T-helper 2 cell treated with Interferon-gamma antibody and Interleukin-4, amounts not matched to agents 5 μg/mL and 100 μg/mL, for 36 hours (primary cell): ENCODE measurements at regions not wholly inside any gene's neighbourhood (a gene's known extent, or its start where the extent isn't known, plus 50 kb on each side); places are given as distances from the start of the nearest gene placed in this dataset.

ENCODE experiments used
- DNase-seq: peaks from one replicate; pipeline ENCODE4 v3.0.0; 2021; ENCODE audit warnings: low spot score
- H3K27ac Mint-ChIP-seq: one replicate; pipeline ENCODE4 v1.8.0; 2021; ENCODE audit warnings: mild to moderate bottlenecking, mixed read lengths
- H3K27me3 Mint-ChIP-seq: one replicate; pipeline ENCODE4 v1.8.0; 2021; ENCODE audit warnings: low read depth, mixed read lengths
- H3K36me3 Mint-ChIP-seq: one replicate; pipeline ENCODE4 v1.8.0; 2021; ENCODE audit warnings: low read depth, mixed read lengths
- H3K4me1 Mint-ChIP-seq: one replicate; pipeline ENCODE4 v1.8.0; 2021; ENCODE audit warnings: low read depth, mixed read lengths
- H3K4me3 Mint-ChIP-seq: one replicate; pipeline ENCODE4 v1.8.0; 2022; ENCODE audit warnings: mild to moderate bottlenecking, moderate library complexity, mixed read lengths
- H3K9me3 Mint-ChIP-seq: one replicate; pipeline ENCODE4 v1.8.0; 2021; ENCODE audit warnings: mixed read lengths

DNA sequence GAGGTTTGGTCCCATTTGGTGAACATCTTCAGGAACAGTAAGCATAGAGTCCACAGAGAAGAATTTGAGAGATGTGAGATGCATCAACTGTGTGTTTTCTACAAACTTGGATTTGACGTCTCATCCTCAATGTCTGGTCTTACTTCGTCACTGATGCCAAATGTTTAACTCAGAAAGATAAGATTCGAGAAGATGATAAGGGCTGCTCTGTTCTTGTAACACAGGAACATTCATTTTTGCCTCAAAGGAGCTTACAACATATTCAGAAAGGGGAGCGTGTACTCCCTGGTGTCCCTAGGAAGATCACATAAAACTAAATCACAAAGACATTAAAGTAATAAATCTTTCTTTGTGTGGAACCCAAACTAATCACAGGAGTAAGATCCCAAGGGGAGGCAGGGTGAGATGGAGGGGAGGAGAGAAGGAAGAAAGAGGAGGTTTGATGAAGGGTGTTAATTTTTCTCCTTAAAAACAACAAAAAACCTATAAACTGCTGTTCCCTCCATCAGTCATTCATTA, 247.7 kb upstream of the IRS2 start:
- no peak for DNase-seq
- Mint-ChIP-seq H3K9me3 (no peaks in the 10 kb centered on the region), H3K4me3 (no peak overlapping the region), H3K36me3 (no peaks in the 10 kb centered on the region), H3K27me3 (no peaks in the 10 kb centered on the region), H3K27ac (no peak overlapping the region), H3K4me1 (no peaks in the 10 kb centered on the region)

- H3K4me3 Mint-ChIP-seq: no peak overlapping the region
- H3K27ac Mint-ChIP-seq: no peak overlapping the region
- no peak for DNase-seq
- H3K36me3 Mint-ChIP-seq: no peaks in the 10 kb centered on the region
- no peaks in the 10 kb centered on the region for H3K9me3 Mint-ChIP-seq
- no peaks in the 10 kb centered on the region for H3K4me1 Mint-ChIP-seq
- no peaks in the 10 kb centered on the region for H3K27me3 Mint-ChIP-seq
These were observed 246.6 kb upstream of the IRS2 start for GRCh38 chr13:110032969-110033368.

- H3K27ac Mint-ChIP-seq: no peak overlapping the region
- no peak for DNase-seq
- no peaks in the 10 kb centered on the region for H3K27me3 Mint-ChIP-seq
- H3K36me3 Mint-ChIP-seq: no peaks in the 10 kb centered on the region
- no peaks in the 10 kb centered on the region for H3K9me3 Mint-ChIP-seq
- no peak overlapping the region for H3K4me3 Mint-ChIP-seq
- H3K4me1 Mint-ChIP-seq: no peaks in the 10 kb centered on the region
These were observed 244.1 kb upstream of the IRS2 start for GRCh38 chr13:110030394-110030928.

DNA sequence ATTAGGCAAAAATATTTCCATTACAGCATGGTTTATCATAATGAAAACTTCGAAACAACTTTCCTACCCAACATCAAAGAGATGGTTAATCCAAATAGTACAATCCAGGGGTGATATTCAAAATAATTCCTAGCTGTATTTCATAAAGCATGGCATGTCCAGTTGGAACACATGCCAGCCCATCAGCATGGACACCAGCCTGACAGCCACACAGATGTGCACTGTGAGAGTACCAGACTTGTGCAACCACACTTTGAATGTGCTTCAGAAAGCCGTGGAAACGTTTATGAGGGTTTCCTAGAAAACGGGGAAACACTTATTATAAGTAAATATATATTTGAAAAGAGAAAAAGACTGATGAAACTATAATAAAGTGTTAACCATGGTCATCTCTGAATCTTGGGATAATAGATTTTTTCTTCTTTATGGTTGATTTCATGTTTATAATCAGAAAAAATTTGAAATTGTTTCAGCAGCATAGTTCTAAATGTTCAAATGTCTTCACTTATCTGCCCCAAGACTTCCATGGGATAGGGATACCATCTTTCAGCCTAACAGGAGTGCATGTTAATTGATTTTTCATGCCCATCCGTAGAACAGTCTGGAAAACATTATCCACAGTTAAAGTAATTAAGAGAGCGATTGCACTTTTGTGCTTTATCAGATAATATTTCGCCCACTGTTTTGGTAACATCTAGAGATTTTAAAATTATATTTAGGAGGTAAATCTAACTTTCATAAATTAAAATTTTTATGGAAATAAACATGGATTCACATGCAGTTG, 242.6 kb upstream of the IRS2 start:
- H3K4me1 Mint-ChIP-seq: no peaks in the 10 kb centered on the region
- H3K27ac Mint-ChIP-seq: no peak overlapping the region
- H3K36me3 Mint-ChIP-seq: no peaks in the 10 kb centered on the region
- no peak for DNase-seq
- H3K4me3 Mint-ChIP-seq: no peak overlapping the region
- no peaks in the 10 kb centered on the region for H3K27me3 Mint-ChIP-seq
- H3K9me3 Mint-ChIP-seq: no peaks in the 10 kb centered on the region

GRCh38 chr13:110028311-110028710, 241.9 kb upstream of the IRS2 start:
- Mint-ChIP-seq H3K27me3 (no peaks in the 10 kb centered on the region), H3K9me3 (no peaks in the 10 kb centered on the region), H3K36me3 (no peaks in the 10 kb centered on the region), H3K4me1 (no peaks in the 10 kb centered on the region), H3K27ac (no peak overlapping the region), H3K4me3 (no peak overlapping the region)
- no peak for DNase-seq

- H3K27ac Mint-ChIP-seq: no peak overlapping the region
- no peaks in the 10 kb centered on the region for H3K9me3 Mint-ChIP-seq
- no peak for DNase-seq
- no peaks in the 10 kb centered on the region for H3K4me1 Mint-ChIP-seq
- H3K4me3 Mint-ChIP-seq: no peak overlapping the region
- H3K36me3 Mint-ChIP-seq: no peaks in the 10 kb centered on the region
- H3K27me3 Mint-ChIP-seq: no peaks in the 10 kb centered on the region
These were observed 241.3 kb upstream of the IRS2 start for GRCh38 chr13:110027470-110028240.

DNA sequence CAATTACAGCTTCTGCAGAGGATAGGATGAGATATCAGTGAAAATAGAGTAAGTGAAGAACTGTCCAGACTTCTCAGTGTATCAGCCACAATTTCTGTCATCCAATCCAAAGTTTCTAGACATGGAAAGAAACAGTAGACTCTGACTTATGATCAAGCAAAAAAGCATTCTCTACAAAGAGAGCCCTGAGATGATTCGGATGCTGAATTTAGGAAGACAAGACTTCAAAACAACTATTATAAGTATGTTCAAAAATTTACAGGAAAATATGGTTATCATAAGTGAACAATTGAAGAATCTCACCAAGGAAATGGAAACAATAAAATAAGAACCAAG, 238.2 kb upstream of the IRS2 start:
- H3K27me3 Mint-ChIP-seq: no peaks in the 10 kb centered on the region
- no peak overlapping the region for H3K4me3 Mint-ChIP-seq
- H3K4me1 Mint-ChIP-seq: no peaks in the 10 kb centered on the region
- H3K27ac Mint-ChIP-seq: no peak overlapping the region
- no peak for DNase-seq
- no peaks in the 10 kb centered on the region for H3K36me3 Mint-ChIP-seq
- H3K9me3 Mint-ChIP-seq: no peaks in the 10 kb centered on the region

DNA sequence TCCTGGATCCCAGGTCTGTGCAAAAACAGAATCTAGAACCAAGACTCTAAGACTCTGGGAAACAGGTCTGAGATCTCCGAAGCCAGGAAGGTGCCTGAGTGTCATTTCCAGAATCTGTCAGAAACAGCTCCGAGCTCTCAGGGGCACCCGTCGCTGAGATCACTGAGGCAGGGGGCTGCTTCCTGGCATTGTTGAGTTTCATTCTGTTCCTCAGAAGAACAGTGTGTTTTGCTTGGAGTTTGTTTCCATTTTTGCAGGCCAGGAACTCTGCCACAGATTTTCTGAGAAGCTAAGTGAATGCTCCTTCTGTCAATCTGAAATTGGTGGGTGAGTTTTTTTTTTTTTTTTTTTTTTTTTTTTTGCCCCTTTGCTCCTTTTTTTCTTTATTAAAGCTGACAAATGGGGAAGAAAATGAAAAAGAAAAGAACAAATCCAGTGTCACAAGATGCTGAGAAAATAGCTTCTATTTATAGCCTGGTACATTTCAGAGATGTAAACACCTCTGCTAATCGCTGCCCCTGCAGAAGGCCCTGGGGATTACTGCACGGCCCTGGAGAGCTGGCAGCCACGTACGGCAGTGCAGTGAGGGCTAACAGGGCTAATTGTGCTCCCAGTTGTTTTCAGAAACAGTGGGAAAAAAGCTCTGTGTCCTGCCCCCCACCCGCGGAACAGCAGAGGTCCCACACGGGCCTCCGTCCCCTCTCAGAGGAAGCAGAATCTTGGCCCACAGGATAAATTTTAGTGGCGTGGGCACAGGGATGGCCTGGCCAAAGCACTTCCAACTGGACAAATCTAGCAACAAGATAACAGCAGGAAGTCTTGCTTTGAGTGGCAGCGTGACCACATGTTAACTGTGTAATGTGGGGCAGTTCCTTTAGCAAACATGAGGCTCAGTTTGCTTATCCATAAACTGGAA, 237.6 kb upstream of the IRS2 start:
- Mint-ChIP-seq H3K4me1 (no peaks in the 10 kb centered on the region), H3K27ac (no peak overlapping the region), H3K36me3 (no peaks in the 10 kb centered on the region), H3K27me3 (no peaks in the 10 kb centered on the region), H3K9me3 (no peaks in the 10 kb centered on the region), H3K4me3 (no peak overlapping the region)
- DNase-seq: no peak

DNA sequence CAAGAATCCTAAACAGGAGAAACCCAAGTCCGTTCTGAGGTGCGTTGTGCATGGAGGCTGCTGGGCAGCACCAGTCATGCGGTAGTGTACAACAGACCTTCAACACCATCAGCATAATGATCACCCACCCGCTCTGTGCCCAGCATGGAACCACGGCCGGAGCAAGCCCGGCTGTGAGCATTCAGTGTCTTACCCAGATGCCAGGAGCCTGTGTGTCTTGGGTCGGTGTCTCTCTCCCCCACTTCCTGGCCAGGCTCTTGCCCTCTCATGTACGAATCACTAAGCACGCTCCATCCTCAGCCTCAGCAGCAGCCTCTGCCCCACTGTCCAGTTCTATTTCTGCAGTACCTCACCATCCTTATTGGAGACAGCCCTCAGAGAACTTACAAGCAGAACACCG, 231.6 kb upstream of the IRS2 start:
- H3K27me3 Mint-ChIP-seq: no peaks in the 10 kb centered on the region
- H3K9me3 Mint-ChIP-seq: no peaks in the 10 kb centered on the region
- no peak overlapping the region for H3K4me3 Mint-ChIP-seq
- DNase-seq: no peak
- no peaks in the 10 kb centered on the region for H3K4me1 Mint-ChIP-seq
- no peaks in the 10 kb centered on the region for H3K36me3 Mint-ChIP-seq
- no peak overlapping the region for H3K27ac Mint-ChIP-seq

GRCh38 chr13:110017379-110017778, 231.0 kb upstream of the IRS2 start:
- no peaks in the 10 kb centered on the region for H3K27me3 Mint-ChIP-seq
- H3K4me3 Mint-ChIP-seq: no peak overlapping the region
- H3K4me1 Mint-ChIP-seq: no peaks in the 10 kb centered on the region
- H3K36me3 Mint-ChIP-seq: no peaks in the 10 kb centered on the region
- DNase-seq: no peak
- no peak overlapping the region for H3K27ac Mint-ChIP-seq
- no peaks in the 10 kb centered on the region for H3K9me3 Mint-ChIP-seq

- Mint-ChIP-seq H3K9me3 (no peaks in the 10 kb centered on the region), H3K36me3 (no peaks in the 10 kb centered on the region), H3K4me3 (no peak overlapping the region), H3K27me3 (no peaks in the 10 kb centered on the region), H3K4me1 (no peaks in the 10 kb centered on the region), H3K27ac (no peak overlapping the region)
- no peak for DNase-seq
These were observed 228.9 kb upstream of the IRS2 start for GRCh38 chr13:110015253-110015652.

- Mint-ChIP-seq H3K36me3 (no peaks in the 10 kb centered on the region), H3K27me3 (no peaks in the 10 kb centered on the region), H3K9me3 (no peaks in the 10 kb centered on the region), H3K4me3 (no peak overlapping the region), H3K27ac (no peak overlapping the region), H3K4me1 (no peaks in the 10 kb centered on the region)
- DNase-seq: no peak
These were observed 228.3 kb upstream of the IRS2 start for GRCh38 chr13:110014719-110015118.

DNA sequence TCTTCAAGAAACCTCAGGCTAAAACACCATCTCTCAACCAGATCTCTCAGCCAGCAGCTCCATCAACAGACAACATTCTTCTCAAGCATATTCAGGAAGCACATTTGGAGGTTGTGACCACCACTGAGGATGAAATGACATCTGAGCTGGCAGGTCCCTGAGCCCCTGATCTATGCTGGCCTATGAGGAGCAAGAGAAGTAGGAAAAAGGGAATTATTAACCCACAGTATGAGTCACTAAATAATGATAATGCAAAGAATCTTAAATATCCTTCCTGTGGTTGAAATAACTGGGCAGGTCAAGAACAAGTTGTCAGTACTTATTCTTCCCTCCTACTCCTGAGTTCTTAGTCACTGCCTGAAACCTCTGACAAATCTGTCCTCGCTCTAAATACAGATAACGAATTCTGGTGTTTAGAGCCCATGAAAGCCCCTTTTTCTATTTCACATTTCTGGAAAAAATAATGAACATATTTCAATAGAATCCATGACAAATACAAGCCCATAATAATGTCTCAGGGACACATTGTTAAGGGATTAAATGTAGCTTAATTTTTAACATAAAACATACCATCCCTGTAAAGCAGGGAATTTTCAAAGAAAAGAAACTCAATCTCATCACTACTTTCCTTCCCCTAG, 225.8 kb upstream of the IRS2 start:
- Mint-ChIP-seq H3K4me1 (no peaks in the 10 kb centered on the region), H3K27me3 (no peaks in the 10 kb centered on the region), H3K27ac (no peak overlapping the region), H3K4me3 (no peak overlapping the region), H3K9me3 (no peaks in the 10 kb centered on the region), H3K36me3 (no peaks in the 10 kb centered on the region)
- DNase-seq: no peak
